Iris pigment epithelial cell (primary cell): ENCODE measurements at regions not wholly inside any gene's neighbourhood (a gene's known extent, or its start where the extent isn't known, plus 50 kb on each side); places are given as distances from the start of the nearest gene placed in this dataset.
"Not testable (repeated sequence)": the region's sequence is repeated elsewhere in the genome, so short reads cannot be mapped to it uniquely, and the experiment has no call there.

Experiments
- DNase-seq: peaks from one replicate; pipeline ENCODE4 v3.0.0-alpha.2; 2011; ENCODE audit warnings: low read depth

DNA sequence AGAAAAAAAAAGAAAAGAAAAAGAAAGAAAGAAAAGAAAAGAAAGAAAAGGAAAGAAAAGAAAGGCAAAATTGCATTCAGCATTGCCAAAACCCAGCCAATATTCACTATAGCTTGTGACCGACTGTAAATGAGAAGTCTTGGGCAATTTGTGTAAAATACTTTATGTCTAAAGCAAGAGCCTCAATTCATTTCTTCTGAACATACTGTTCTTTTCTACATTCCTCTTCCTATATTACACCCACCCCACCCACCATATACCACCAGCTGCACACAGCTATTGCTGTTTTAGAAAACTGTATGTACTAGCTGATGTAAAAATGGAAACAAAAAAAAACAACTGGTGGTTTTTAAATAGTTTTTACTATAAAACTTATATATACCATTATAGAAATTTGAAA is 156.9 kb upstream of the TTC29 start:
- DNase-seq: peak; percentile 14

DNA sequence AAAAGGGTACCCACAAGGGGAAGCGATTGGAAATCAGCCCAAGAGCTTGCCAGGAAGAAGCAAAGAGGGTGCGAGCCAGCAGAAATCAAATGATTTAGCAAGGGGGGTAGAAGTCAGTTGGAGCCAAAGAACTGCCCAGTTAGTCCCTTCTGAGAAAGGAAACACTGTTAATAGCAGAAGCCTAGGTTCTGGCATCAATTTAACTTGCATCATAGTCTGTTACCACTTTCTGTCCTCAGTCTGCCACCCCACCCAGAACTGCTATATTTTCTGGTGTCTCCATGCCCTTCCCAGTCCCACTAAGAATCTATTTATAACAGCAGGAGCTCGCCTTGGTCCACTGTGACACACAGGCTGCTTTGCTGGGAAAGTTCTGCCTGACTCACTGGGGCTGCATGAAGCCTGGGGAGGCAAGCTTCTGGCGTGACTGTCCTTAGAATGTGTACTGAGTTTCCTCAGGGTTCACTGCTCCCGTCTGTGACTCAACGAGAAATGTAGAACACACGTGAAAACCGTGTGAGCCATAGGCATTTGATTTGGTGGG is 157.8 kb upstream of the TTC29 start:
- DNase-seq: peak; percentile 98

DNA sequence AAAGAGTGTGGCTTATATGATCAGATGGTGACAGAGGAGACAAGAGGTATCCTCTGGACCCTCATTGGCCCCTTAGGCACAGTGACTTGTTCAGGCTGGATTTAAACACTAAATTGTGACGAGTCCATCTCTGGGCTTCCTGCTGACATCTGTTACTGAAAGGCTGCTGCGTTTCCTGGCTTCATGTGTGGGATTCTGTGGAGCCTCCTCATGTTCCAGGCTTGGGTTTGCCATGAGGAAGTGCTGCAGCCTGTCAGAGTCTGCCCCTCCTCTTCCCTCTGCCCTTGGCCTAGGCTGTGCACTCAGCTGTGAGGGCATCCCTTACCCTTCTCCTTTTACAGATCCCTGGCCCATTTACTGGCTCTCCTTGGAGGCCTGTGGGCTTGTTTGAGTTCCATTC is 159.1 kb upstream of the TTC29 start:
- no peak for DNase-seq

- peak; percentile 55 for DNase-seq
These were observed 162.7 kb upstream of the TTC29 start for GRCh38 chr4:147108409-147108808.

GRCh38 chr4:147109800-147110199 is 164.1 kb upstream of the TTC29 start:
- no peak for DNase-seq

GRCh38 chr4:147110473-147111367 is 165.1 kb upstream of the TTC29 start:
- DNase-seq: peak; percentile 55

GRCh38 chr4:147112196-147112595 is 166.5 kb upstream of the TTC29 start:
- DNase-seq: not testable (repeated sequence)

DNA sequence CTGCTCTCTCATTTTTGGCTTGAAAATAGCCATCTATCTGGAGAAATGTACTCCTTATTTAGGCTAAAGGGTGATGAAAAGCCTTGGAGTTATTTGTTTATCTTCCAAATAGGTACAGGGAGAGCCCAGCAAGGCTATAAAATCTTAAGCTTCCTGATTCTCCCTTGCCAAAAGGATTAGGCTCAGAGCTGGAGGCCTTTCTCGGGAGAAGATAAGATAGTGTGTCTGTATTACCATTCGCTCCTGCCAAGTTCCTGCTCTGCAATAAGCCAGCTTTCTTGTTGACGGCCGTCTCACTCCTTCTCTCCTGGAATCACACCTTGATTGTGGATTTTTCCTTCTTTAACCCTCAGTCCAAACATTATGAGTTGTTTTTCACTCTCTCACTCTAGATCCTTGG is 171.8 kb upstream of the TTC29 start:
- DNase-seq: peak; percentile 37

DNA sequence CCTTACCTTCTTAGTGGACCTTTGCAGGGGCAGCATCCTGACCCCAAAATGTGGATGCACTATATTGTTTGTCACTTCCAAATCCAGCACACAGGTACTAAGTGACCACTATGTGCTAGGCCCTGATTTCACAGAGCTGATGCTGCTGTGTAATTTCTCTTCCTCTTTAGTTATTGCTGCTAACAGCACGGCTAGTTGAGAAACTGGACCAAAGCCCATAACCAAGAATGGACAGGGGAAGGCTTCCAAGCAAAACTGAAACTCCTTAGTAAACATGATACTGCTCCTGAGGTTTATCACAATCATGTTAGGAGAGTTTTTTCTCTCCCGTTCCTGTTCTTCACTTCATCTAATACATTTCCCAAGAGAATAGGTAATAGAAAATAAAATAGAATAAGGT is 172.9 kb upstream of the TTC29 start:
- DNase-seq: peak; percentile 81

- DNase-seq: no peak
These were observed 177.0 kb upstream of the TTC29 start for GRCh38 chr4:147122685-147123084.

DNA sequence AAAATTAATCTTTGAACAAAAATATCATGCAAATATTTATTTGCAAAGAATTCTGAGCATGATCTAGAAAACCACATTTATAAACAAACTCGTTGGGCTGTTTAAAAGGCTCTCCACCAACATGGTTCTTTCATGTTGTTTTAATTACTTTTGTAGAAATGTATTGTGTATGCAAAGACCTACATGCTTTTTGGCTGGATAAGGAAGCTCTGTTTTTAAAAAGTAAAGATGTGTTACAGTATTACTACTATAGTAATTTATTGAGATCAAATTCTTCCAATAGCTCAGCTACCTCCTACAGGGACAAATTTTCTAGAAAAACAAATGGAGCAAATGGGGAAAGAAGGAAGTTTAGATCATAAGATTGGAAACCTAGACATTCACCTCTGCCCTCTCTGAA is 177.5 kb upstream of the TTC29 start:
- peak; percentile 45 for DNase-seq

GRCh38 chr4:147128787-147129186 is 183.1 kb upstream of the TTC29 start:
- DNase-seq: no peak

GRCh38 chr4:147129687-147130086 is 184.0 kb upstream of the TTC29 start:
- DNase-seq: no peak

DNA sequence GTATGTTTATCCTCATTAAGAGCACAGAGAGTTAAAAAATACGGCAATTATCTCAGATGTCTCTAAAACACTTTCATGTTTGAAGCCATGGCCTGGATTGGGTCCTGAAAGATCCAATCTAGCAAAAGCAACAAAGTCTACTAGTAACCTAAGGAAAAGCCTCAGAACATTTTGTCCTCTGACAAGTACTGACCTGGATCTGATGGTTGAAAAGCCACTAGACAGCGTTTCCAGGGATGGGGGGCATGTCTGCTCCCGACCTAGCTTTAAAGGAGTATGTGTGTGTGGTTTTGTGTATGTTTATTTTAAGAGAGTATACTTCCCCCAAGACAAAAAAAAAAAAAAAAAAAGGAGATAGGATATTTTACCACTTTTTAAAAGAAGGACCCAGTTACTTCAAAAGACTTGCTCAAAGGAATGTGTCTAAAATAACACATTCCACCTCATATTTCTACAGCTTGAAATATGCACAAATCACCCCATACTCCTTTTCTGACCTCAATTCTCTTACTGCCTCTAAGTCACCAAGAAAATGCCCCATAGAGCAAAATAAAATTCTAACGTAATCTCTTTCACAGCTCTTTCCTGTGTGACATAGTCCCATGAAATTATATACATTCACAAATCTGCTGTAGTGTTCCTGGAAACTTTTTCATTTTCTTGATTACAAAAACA is 189.0 kb upstream of the TTC29 start:
- DNase-seq: peak; percentile 81

- DNase-seq: peak; percentile 94
These were observed 190.6 kb upstream of the TTC29 start for GRCh38 chr4:147136310-147136709.

DNA sequence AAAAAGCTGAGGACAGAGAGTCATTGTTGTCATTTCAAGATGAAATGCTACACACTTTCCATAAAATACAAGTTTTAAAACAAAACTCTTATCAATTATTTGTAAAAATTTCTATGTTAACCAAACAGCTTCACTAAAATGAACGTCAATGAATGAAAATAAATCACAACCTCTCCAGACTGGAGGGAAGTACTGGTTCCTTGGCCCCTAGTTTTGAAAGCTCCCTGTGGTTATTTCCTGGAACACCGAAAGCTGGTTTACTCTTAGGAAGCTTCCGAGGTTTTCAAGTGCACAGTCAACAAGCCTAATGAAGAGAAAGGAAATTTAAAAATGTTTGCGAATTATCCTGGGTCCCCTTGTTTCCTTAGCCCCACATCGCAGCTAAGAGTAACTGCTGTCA is 191.1 kb upstream of the TTC29 start:
- DNase-seq: peak; percentile 26

DNA sequence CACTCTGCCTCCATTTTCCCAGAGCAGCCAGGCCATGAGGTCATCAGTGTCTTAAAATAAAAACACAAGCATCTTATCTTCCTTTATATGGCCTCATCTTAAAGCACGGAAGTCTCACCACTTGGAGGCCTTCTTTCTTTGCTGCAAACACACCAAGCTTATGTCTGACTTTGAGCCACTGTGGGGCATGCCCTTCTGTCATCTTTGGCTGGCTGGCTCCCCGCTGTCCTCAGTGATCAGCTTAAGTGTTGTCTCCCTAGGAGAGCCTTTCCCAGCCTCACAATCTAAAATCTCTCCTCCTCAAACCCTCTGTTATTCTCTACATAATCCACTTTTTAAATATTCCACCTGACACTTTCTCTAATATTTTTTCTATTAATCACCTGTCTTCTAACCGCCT is 191.6 kb upstream of the TTC29 start:
- no peak for DNase-seq

DNA sequence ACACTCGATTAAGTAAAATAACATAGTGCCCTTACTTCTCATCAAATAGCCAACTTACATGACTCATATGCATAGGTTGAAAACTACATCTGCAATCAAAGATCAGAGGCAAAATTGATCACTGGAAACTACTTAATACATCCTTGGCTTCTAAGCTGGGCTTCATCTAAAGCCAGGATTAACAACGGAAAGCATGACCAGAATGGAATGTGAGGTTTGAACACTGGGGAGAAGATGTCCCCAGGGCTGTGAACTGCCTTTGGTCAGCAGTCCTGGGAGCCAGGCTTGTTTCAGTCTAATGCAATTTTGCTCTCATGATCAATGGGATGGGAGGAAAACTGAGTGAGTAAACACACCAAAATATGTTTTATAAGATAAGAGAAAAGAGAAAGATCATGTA is 192.5 kb upstream of the TTC29 start:
- DNase-seq: peak; percentile 80

DNA sequence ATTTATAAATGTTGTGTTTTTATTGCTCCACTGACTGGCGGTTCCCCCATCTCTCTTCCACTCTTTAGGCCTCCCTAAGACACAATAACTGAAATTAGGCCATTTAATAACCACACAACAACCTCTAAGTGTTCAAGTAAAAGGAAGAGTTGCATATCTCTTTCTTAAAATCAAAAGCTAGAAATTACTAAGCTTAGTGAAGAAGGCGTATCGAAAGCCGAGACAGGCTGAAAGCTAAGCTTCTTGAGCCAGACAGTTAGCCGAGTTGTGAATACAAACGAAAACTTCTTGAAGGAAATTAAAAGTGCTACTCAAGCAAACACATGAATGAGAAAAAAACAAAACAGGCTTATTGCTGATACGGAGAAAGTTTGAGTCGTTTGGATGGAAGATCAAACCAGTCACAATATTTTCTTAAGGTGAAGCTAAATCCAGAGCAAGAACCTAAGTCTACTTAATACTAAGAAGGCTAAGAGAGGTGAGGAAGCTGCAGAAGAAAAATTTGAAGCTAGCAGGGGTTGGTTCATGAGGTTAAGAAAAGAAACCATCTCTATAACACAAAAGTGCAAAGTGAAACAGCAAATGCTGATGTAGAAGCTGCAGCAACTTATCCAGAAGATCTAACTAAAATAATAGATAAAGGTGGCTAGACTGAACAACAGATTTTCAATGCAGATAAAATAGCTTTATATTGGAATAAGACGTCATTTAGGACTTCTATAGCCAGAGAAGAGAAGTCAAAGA is 194.0 kb upstream of the TTC29 start:
- no peak for DNase-seq

GRCh38 chr4:147151763-147152162 is 206.1 kb upstream of the TTC29 start:
- DNase-seq: no peak

DNA sequence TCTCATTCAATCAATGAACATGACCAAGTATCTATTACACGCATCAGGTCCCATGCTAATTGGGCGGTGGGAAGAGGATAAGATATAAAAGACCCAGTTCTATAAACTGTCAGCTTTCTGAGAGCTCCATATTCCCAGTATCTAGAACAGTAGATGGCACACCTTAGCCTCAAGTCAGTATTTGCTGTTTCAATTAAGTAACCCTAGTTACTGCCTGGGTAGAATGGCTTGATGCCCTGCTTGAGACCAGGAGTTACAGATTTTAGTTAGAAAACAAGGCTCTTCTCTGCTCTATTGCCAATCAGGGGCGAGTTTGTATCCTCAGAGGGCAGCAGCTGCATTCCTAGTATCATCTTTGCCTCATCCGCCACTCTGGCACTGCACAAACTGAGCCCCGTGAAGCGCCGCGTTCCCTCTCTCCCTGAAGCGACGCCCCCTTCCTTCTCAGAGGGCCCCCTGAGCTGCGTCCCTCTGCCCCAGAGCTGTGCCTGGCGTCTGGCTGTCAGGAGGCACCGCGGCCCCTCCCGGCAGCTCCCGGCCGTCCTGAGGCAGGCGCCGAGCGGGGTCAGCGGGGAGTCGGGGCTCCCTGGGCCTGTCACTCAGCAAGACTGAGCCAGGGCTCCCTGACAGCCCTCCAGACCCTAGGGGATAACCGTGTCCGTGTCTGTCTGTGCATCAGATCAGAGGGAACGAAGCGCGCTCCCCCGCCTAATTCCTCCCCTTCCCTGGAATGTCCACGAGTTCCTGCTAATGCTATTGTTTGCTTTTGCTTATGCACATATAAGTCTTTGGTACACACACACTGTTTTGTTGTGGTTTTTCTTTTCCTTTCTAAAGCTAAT is 212.4 kb upstream of the TTC29 start:
- peak; percentile 24 for DNase-seq
